ENCODE measurements at regions not wholly inside any gene's neighbourhood (a gene's known extent, or its start where the extent isn't known, plus 50 kb on each side); places are given as distances from the start of the nearest gene placed in this dataset.

- no peak for TF ChIP-seq ESRRG (CRISPR knock-in tag; IDR thresholded peaks at IDR 0.05)
- TF ChIP-seq ARNTL (CRISPR knock-in tag; IDR thresholded peaks at IDR 0.05; ENCODE audit: borderline replicate concordance, low read depth): no peak
- no peak for TF ChIP-seq ZFP30 (CRISPR knock-in tag; IDR thresholded peaks at IDR 0.05)
- TF ChIP-seq RARB (CRISPR knock-in tag; IDR thresholded peaks at IDR 0.05): no peak
- TF ChIP-seq CSRNP3 (CRISPR knock-in tag; IDR thresholded peaks at IDR 0.05): no peak
- TF ChIP-seq ZNF8 (CRISPR knock-in tag; IDR thresholded peaks at IDR 0.05): no peak
- no peak for TF ChIP-seq CREB5 (CRISPR knock-in tag; IDR thresholded peaks at IDR 0.05; ENCODE audit: low read depth)
- no peak for TF ChIP-seq TCF4 (CRISPR knock-in tag; IDR thresholded peaks at IDR 0.05; ENCODE audit: borderline replicate concordance)
- no peak for TF ChIP-seq SNAI2 (CRISPR knock-in tag; IDR thresholded peaks at IDR 0.05)
- TF ChIP-seq PATZ1 (CRISPR knock-in tag; IDR thresholded peaks at IDR 0.05; ENCODE audit: borderline replicate concordance): no peak
- TF ChIP-seq ISL1 (CRISPR knock-in tag; IDR thresholded peaks at IDR 0.05): no peak
- TF ChIP-seq ZNF70 (CRISPR knock-in tag; IDR thresholded peaks at IDR 0.05): no peak
- TF ChIP-seq TOX (CRISPR knock-in tag; IDR thresholded peaks at IDR 0.05; ENCODE audit: borderline replicate concordance): no peak
- TF ChIP-seq ZFP3 (CRISPR knock-in tag; IDR thresholded peaks at IDR 0.05): no peak
Observed at GRCh38 chr5:10153808-10154537, 95.7 kb downstream of the ATPSCKMT start.

Data from SK-N-SH treated with all-trans-retinoic acid at 6 μM for 48 hours (cell line).